Left cardiac atrium (tissue), 4 donors: ENCODE measurements at regions not wholly inside any gene's neighbourhood (a gene's known extent, or its start where the extent isn't known, plus 50 kb on each side); places are given as distances from the start of the nearest gene placed in this dataset.

ENCODE experiments used
- ATAC-seq, 2 donors: fragments of 200-7000 bp; cut with Tn5 transposase; one replicate each; pipeline ENCODE4 v1.9.1; 2020; ENCODE audit warnings: mild to moderate bottlenecking in 2 of 2, moderate library complexity in 2 of 2
- DNase-seq: peaks from one replicate; pipeline ENCODE4 v3.0.0-alpha.2; 2020
- intact Hi-C, 2 donors: fragments of 100-400 bp; cut with DNase I; formaldehyde crosslinking; loops; one replicate each; pipeline versions ENCODE4 v1.14.1 to v1.15.1; 2022 to 2023
- donor health status: DM: no; HTN: yes; CAD: no.
- donor health status: DM: no; HTN: yes; CAD: no; lungs with severe emphysema.
- donor health status: DM: yes; HTN: yes; CAD: no.
- donor health status: Dilated cardiomyopathy.

DNA sequence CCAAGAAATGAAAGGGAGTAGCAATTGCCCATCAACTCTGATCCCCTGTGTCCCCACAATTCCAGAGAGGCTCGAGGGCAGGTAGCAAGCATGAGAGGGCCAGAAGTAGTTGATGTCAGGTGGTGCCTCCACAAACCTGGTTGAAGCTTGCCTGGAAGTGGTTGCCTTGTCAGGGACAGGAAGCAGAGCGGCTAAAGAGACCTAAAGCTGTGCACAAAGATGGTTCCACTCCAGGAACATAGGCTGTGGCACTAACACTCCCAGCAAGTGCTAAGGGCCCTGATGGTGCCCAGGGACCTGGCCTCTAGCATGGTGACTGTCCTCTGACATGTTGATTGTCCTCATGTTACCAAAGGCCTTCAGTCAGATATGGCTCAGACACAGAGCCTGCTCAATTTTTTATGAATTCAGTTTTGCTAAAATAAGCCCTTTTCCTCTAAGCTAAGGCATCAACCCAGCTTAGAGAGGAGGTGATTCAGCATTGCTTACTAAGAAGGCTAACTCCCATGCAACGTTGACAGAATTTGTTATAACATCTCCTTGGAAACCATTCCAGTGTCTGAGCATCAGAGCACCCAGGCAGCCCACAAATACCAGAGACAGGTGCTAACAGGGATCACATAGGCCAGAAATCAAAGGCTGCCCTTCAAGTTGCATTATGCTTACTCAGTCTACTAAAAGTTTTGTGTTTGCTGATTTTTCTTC, 196.3 kb upstream of the ARHGAP20 start:
- DNase-seq: no peak
- ATAC-seq: peak; percentile 38 to 97
- intact Hi-C loops: no loop called here

DNA sequence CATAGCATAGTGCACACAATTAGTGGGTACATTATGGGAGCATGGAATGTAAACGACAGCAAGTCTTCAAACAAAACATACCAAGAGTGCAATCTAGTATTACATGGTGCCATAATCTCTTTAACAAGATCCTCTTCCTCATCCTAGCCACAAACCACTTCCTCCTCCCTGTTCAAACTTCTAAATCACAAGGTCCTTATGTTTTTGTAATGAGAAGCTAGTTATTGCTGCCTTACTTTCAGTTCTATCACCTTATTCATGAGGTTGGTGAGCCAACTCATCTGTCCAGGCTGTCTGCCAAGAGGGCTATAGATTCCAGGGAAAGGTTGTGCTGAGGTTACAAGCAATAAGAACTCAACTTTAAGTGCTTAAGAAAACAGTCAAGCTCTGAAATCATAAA, 195.4 kb upstream of the ARHGAP20 start:
- ATAC-seq (peak; percentile 50 to 77), DNase-seq (no peak)
- intact Hi-C loops: no loop called here

DNA sequence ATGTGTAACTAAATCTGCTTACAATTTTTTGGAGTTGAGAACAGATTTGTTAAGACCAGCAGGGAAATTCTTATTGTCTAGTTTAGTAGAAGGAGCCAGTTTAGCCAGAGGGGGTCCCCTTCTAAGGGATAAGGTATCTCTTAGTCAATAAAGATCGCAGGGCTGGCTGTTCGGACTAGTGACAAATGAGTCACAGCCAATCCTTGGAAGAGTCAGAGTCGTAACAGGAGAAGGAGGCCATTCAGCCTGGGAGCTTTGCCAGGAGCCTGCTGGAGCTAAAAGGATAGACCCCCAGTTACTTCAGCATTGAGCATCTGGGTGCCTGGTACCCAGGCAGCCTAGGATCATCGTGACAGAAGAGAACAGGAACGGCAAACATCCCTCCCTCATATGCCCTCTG, 191.6 kb upstream of the ARHGAP20 start:
- no peak for ATAC-seq
- DNase-seq: no peak
- intact Hi-C loops: no loop called here

DNA sequence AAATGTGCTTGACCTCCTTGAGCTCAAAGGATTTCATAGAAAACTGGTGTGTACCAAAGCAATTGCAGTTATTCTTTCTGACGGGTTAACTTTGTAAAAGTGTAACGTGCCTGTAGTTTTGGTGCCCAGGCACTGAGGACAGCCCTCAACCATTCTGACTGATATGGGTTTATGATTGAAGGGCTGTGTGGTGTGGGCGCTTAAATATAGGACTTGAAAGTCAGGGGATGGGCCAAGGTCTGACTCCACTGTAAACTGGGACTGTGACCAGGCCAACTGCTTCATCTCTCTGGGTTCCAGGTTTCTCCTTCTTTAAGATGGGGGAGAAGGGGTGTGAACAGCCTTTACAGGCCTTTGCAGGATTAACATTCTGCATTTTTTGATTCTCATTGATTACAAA, 191.1 kb upstream of the ARHGAP20 start:
- ATAC-seq: no peak
- DNase-seq: no peak
- intact Hi-C loops: no loop called here

DNA sequence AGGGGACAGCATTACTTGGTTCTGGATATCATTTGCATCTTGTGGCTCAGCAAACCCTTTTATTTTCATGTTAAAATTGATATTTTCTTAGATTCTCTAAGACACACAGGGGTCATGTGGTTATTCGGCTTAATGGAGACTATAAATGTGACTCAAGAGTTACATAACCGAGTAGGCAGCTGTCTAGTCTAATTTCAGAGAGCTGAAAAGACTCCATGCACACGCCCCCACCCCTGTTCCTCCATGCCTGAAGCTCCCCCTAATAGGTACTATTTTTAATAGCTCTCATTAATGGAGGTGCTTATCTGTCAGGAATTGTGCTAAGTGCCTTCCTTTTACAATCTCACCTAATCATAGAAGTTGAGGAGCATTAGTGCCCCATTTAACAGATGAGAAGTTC, 189.2 kb upstream of the ARHGAP20 start:
- intact Hi-C loops: no loop called here
- no peak for ATAC-seq
- DNase-seq: no peak

DNA sequence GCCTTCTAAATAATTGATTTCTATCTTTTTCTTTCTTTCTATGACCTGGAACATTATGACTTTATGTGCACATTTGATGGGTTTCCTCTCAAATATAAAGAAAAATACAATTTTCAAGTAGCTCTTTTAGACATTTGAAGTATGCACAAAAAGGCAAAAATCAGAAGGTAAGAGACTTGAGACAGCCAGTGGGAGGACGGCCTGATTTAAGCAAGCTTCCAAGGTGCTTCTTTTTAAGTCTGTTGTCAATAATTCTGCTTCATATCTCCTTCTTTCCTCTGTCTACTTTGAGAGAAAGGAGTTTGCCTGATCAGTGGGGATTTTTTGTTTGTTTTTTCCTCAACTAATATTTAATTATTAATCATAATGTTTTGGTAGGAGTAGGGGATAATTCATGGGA, 188.2 kb upstream of the ARHGAP20 start:
- DNase-seq (no peak), ATAC-seq (no peak)
- intact Hi-C loops: no loop called here

DNA sequence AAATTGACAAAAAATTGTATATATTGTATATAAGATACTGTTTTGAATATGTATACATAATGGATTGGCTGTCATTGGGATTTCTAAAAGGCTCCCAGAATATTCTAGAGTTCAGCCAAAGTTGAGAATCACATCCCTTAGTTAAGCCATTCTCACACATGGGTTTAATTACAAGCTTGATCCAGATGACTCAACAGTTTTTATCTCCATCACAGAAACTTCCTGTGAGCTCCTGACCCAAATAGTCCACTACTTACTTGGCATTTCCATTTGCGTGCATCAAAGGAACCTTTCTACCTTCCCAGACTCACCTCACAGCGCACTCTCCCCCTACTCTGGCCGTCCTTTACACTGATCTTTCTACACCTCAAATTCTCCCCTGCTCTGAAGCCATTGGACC, 184.8 kb upstream of the ARHGAP20 start:
- ATAC-seq (peak in 1 of 2 donors; percentile 38), DNase-seq (no peak)
- intact Hi-C loops: no loop called here

DNA sequence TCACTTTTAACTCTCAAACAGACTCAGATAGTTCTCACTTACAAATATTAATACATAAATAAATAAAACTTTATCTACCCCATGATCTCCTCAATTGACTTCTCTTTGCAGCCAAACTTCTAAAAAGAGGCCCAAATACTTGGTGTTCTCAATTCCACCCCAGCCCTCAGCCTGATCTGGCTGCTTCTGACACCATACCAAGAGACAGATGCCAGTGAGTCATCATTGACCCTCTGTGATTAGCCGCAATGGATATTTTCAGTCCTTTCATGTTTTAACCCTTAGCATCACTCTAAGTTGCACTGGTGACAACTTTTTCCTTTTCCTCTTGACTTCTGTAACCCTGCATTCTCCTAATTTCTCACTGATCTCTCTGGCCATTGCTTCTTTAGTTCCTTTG, 184.1 kb upstream of the ARHGAP20 start:
- DNase-seq (no peak), ATAC-seq (peak in 1 of 2 donors; percentile 26)
- intact Hi-C loops: no loop called here

DNA sequence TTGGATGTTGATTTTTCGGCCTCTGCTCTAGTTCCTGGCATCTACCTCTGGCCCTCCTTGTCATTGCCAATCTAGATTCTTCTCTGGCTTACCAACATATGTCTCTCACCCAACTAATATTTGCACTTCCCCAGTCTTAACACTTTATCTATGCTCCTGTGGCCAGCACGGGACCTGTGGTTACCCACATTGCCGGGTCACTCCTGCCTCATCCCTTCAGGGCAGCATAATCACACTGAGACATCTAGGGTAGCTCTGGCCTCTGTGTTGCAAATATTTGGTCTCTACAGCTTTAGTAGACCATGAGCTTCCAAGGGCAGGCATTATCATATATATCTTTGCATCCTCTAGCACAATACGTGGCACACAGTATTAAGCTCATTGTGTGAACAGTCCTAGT, 182.0 kb upstream of the ARHGAP20 start:
- ATAC-seq: no peak
- DNase-seq: no peak
- intact Hi-C loops: no loop called here

DNA sequence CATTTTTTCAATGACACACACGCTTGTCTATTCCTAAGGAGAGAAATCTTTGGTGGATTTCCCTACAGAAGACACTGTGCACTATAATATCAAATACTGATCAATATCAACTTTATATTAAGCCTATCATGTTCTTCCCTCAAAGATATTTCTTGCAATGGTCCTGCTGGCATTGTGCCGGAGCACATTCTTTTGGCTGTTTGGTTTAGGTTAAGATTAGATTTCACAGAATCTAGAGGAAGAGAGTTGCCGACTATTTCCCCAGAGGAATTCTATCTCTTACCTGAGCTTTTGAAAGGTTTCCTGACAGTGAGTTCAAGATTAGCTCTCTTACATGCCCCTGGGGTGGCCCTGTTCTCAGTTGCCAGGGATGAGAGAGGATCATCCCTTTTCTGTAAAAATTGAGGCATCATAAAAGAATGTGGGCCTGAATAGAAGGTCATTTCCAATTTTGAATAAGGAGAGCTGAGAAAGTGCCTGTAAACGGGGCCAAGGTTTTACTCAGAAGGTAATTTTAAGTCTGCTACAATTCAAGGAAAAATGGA, 180.6 kb upstream of the ARHGAP20 start:
- intact Hi-C loops: no loop called here
- ATAC-seq: no peak
- DNase-seq: no peak

DNA sequence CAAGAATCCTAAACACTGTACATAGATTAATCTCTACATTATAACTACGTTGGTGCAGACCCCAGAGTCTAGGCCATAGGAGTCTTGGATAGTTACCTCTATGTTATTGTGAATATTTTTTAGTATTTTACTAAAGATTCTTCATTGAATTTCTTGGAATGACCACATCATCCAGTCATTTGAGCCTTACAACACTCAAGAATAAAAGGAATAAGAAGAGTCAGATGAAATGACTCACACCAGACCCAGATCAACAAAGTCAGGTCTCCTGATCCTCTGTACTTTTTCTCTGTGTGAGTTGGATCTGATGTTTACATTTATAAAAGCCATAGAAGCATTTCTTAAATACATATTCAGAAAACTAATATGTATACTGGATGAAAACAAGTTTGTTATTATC, 179.2 kb upstream of the ARHGAP20 start:
- DNase-seq (no peak), ATAC-seq (peak in 1 of 2 donors; percentile 45)
- intact Hi-C loops: no loop called here

DNA sequence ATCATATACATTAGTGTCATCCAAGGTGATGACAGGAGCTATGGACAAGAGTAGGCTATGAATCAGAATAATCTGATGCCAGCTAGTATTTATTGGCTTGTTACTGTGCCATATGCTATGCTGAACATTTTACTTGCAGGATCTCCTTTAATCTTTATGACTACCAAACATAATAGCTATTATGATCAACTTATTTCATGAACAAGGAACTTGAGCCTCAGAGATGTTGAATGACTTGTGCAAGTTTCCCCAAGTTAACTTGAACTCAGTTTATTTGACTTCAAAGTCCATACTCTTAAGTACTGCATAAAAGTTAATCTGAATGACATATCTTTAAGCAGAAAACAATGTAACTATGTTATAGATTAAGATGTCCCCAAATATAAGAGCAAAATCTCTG, 178.8 kb upstream of the ARHGAP20 start:
- intact Hi-C loops: no loop called here
- no peak for DNase-seq
- no peak for ATAC-seq

DNA sequence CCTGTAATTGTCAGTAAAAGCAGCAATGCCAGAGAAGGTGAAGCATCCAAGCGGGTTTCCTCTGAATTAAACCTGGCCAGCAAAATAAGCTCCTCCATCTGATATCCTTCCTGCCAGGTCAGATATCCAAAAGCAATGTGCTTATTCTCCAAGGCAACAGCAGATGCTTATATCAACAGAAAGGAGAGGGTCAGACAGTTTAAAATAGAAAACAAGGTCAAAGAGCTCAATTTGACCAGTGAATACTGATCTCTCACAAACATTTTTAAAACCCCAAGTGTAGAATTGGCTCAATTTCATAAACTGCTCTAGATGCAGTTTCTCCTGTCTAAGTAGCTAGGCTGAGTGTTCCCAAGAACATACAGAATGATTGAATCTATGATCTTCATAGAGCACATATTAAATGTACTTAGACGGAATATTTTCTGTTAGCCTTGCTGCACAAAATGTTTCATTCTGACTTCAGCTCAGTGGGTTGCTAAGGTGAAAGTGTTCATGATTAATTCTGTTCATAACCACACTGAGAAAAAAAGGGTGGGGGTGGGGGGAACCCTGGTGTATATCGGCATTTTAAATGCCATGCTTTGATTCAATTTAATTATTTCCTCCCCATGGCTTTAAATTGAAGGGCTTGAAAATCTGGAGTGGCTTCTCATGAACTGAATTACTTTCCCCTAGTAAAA, 174.2 kb upstream of the ARHGAP20 start:
- intact Hi-C loops: no loop called here
- no peak for DNase-seq
- ATAC-seq: no peak

DNA sequence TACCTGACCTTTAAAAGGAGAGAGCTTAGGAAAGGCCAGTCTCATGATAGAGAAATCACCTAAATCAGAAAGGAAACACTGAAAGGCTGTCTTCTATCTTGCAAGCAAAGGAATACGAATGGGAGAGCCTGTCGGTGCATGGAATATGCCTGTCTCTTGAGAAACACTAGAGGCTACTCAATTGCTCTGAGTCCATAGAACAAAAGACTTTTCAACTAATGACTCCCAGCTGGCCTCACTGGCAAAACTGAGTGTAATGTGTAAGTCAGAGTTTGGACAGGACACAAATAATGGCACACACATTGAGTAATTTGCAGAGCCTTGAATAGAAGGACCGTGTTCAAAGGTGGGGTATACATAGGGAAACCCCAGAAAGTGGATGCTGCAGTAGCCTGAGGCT, 171.0 kb upstream of the ARHGAP20 start:
- no peak for DNase-seq
- intact Hi-C loops: no loop called here
- no peak for ATAC-seq

DNA sequence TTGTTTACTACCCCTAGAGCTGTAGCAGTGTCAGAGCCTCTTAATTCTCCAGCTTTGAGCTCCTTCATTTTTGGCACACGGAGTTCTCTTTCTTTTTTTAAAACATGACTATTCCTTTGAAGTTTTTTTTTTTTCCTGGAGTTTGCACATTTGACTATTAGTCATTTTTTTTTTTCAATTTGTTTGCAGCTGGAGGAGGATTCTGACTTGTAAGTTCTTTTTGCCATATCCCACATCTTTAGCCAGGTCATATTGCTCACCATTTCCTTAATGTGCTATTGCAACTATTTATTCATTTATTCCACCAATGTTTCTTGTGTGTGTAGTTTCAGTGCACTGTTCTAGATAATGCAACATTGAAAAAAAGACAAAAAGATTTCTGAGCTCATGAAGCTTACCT, 166.3 kb upstream of the ARHGAP20 start:
- ATAC-seq (peak in 1 of 2 donors; percentile 72), DNase-seq (no peak)
- intact Hi-C loops: no loop called here

DNA sequence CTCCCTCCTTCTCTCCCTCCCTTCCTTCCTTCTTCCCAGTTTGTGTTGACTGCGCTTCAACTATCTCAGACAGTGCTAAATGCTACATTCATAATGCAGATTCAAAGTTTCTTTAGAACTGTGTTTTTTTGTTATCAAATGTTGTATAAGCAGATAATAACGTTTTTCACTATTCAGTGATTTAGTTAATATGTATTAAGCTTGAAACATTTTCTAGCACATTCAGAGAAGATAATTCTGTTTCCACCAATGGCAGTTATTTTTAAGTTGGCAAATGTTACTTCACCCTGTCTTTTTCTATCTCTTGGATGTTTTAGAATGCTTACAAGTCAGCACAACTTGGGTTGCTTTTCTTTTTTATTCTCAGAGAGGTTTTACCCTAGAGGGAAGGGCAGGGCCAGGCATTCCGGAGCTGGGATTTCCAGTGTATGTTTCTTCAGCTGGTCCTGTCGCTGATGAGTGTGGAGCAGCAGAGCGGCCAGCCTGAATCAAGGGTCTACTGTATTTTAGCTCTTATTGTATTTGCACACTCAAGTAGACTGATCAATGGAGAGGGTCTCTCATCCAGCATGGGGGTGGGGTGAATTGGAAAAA, 162.3 kb upstream of the ARHGAP20 start:
- peak in 1 of 2 donors; percentile 35 for ATAC-seq
- no peak for DNase-seq
- intact Hi-C loops: no loop called here

DNA sequence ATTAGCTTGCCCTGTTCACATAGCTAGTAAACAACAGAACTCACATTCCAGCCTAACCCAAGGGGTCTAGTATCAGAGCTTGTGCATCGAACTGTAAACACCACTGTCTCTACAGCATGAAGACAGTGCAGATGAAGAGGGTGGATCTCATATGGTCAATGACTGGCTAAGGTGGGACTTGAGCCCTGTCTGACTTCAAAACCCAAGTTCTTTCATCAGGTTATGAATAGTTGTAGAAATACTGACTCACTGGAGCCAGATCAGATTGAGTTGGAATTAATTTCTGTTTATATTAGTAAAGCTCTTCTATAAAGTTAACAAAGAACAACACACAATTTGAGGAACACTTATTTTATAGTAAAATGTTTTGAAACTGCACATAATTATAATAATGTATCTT, 161.7 kb upstream of the ARHGAP20 start:
- DNase-seq (no peak), ATAC-seq (peak in 1 of 2 donors; percentile 56)
- intact Hi-C loops: no loop called here

DNA sequence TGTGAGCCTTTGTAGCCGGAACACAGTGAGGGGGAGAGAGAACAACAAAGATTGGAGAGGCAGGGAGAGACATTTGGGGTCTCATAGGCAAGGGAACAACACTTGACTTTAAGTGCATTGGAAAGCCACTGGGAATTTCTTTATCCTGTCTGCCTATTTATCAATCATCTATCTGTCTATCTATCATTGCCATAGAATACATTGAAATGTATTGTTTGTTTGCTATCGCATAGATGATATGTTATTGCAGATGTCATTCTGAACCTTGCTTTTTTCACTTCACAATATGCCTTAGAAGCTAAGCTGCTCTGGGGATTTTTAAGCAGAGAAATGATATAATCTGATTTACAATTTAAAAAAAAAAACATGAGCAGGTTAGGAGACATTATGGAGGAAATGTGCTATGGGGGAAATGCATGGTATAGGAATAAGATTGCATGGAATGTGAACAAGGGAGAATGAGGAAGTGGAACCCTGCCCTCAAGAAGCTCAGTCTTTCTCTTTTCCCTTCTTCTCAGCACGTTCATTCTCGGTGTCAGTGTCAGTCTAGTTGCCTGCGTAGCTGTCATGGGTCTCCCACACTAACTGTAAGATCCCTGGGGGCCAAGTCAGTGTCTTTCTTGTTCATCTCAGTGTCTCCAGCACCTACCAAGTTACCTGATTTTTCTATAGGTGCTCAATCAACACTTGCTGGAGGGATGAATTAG, 158.7 kb upstream of the ARHGAP20 start:
- no peak for DNase-seq
- intact Hi-C loops: no loop called here
- no peak for ATAC-seq

DNA sequence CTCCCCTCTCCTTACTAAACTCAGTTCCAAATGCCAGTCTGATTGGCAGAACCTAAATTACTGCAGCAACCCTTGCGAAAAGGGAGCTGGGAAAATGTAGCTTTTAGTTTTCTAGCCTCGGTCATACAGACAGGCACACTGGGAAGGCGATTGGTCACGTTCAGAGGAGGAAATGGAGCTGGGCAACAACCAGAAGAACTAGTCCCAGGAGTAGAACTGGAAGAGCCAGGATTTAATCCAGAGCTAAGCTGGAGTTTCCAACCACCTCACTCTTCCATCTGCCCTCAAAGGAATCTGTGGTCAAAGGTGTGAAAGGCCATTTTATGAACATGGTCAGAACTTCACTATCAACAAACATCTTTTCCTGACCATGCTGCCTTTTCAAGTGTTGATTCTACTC, 155.7 kb upstream of the ARHGAP20 start:
- DNase-seq (no peak), ATAC-seq (no peak)
- intact Hi-C loops: no loop called here

DNA sequence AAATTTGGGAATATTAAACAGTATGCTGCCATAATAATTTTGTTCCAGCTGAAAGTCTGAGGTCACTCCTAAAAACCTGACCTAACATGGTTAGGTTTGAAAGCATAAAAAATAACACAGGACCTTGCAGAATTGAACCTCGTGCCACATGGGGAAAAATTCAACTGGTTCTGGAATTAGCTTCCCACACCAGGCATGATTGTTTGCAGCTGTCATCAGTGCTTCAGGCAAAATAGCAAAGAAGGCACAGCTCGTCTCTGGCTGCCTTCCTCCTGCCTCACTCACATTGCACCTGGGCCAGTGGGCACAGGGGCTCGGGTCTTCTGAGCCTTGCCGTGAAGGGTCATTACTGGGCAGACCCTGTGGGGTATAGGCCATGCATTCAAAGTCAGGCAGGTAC, 153.8 kb upstream of the ARHGAP20 start:
- DNase-seq: no peak
- intact Hi-C loops: no loop called here
- ATAC-seq: no peak
